ENCODE measurements at regions not wholly inside any gene's neighbourhood (a gene's known extent, or its start where the extent isn't known, plus 50 kb on each side); places are given as distances from the start of the nearest gene placed in this dataset.

- peaks cover 6% of the 10 kb centered on the region for H3K27me3 Mint-ChIP-seq (ENCODE audit: low read depth)
- no peak for TF ChIP-seq CTCF (IDR thresholded peaks at IDR 0.05)
- H3K9me3 Mint-ChIP-seq (ENCODE audit: low read depth): peaks cover 11% of the 10 kb centered on the region
- no peak overlapping the region for H3K27ac Mint-ChIP-seq (ENCODE audit: unreplicated experiment)
- no peak overlapping the region for H3K4me3 Mint-ChIP-seq (ENCODE audit: unreplicated experiment)
- H3K36me3 Mint-ChIP-seq (ENCODE audit: low read depth): no peaks in the 10 kb centered on the region
- no peaks in the 10 kb centered on the region for H3K4me1 Mint-ChIP-seq (ENCODE audit: low read depth)
- DNase-seq (ENCODE audit: low spot score): no peak
These were observed 156.1 kb downstream of the CHD9NB start for GRCh38 chr16:52896478-52897164.

- Mint-ChIP-seq H3K4me1 (ENCODE audit: low read depth) (no peaks in the 10 kb centered on the region), H3K9me3 (ENCODE audit: low read depth) (peaks cover 2% of the 10 kb centered on the region), H3K27me3 (ENCODE audit: low read depth) (peaks cover 7% of the 10 kb centered on the region), H3K27ac (ENCODE audit: unreplicated experiment) (no peak overlapping the region), H3K36me3 (ENCODE audit: low read depth) (no peaks in the 10 kb centered on the region), H3K4me3 (ENCODE audit: unreplicated experiment) (no peak overlapping the region)
- TF ChIP-seq CTCF (IDR thresholded peaks at IDR 0.05): no peak
- no peak for DNase-seq (ENCODE audit: low spot score)
These were observed 178.7 kb downstream of the CHD9NB start for GRCh38 chr16:52874042-52874441.

- no peaks in the 10 kb centered on the region for H3K36me3 Mint-ChIP-seq (ENCODE audit: low read depth)
- H3K4me1 Mint-ChIP-seq (ENCODE audit: low read depth): no peaks in the 10 kb centered on the region
- H3K9me3 Mint-ChIP-seq (ENCODE audit: low read depth): peaks cover 6% of the 10 kb centered on the region
- no peak overlapping the region for H3K27ac Mint-ChIP-seq (ENCODE audit: unreplicated experiment)
- H3K4me3 Mint-ChIP-seq (ENCODE audit: unreplicated experiment): no peak overlapping the region
- peaks cover 7% of the 10 kb centered on the region for H3K27me3 Mint-ChIP-seq (ENCODE audit: low read depth)
- TF ChIP-seq CTCF (IDR thresholded peaks at IDR 0.05): no peak
- DNase-seq (ENCODE audit: low spot score): no peak
These were observed 180.0 kb downstream of the CHD9NB start for GRCh38 chr16:52872731-52873130.

GRCh38 chr16:52871481-52871880 lies 181.2 kb downstream of the CHD9NB start:
- Mint-ChIP-seq H3K27me3 (ENCODE audit: low read depth) (peaks cover 9% of the 10 kb centered on the region), H3K36me3 (ENCODE audit: low read depth) (no peaks in the 10 kb centered on the region), H3K4me1 (ENCODE audit: low read depth) (no peaks in the 10 kb centered on the region), H3K27ac (ENCODE audit: unreplicated experiment) (no peak overlapping the region), H3K4me3 (ENCODE audit: unreplicated experiment) (no peak overlapping the region), H3K9me3 (ENCODE audit: low read depth) (peaks cover 6% of the 10 kb centered on the region)
- no peak for TF ChIP-seq CTCF (IDR thresholded peaks at IDR 0.05)
- no peak for DNase-seq (ENCODE audit: low spot score)

- no peak for DNase-seq (ENCODE audit: low spot score)
- Mint-ChIP-seq H3K4me1 (ENCODE audit: low read depth) (no peaks in the 10 kb centered on the region), H3K36me3 (ENCODE audit: low read depth) (no peaks in the 10 kb centered on the region), H3K27me3 (ENCODE audit: low read depth) (peaks cover 13% of the 10 kb centered on the region), H3K4me3 (ENCODE audit: unreplicated experiment) (no peak overlapping the region), H3K9me3 (ENCODE audit: low read depth) (peaks cover 14% of the 10 kb centered on the region), H3K27ac (ENCODE audit: unreplicated experiment) (no peak overlapping the region)
- TF ChIP-seq CTCF (IDR thresholded peaks at IDR 0.05): no peak
These were observed 183.5 kb downstream of the CHD9NB start for GRCh38 chr16:52869243-52869642.

All from chondrocyte (in vitro differentiated cells).